T-cell (primary cell): ENCODE measurements at regions not wholly inside any gene's neighbourhood (a gene's known extent, or its start where the extent isn't known, plus 50 kb on each side); places are given as distances from the start of the nearest gene placed in this dataset.

ENCODE experiments used
- ATAC-seq, 4 experiments: fragments of 200-7000 bp in 3 of 4; fragments of 150-1000 bp in 1 of 4; cut with Tn5 transposase; replicated peaks in 1 of 4; 1 replicate in 3 of 4; 2 replicates in 1 of 4; pipeline ENCODE4 v1.10.0; 2021; ENCODE audit warnings: moderate library complexity in 3 of 4, mild to moderate bottlenecking in 2 of 4, moderate number of reproducible peaks in 1 of 4
- CTCF ChIA-PET, 2 donors: fragments of 300-600 bp; sonication (Branson Sonifier 250); formaldehyde crosslinking; loops; one replicate each; lab custom pipeline; 2022; ENCODE audit warnings: antibody characterized with exemption in 2 of 2; lab: Charles Lee
- POLR2A ChIA-PET, 2 donors: fragments of 300-600 bp; sonication (Branson Sonifier 250); formaldehyde crosslinking; loops; one replicate each; lab custom pipeline; 2022; ENCODE audit warnings: antibody characterized with exemption in 2 of 2; lab: Charles Lee
- DNase-seq, 35 experiments: peaks; one replicate each; pipeline versions ENCODE4 v3.0.0 to v3.0.0-alpha.2; 2013 to 2023
- H3K27ac ChIP-seq: one replicate; pipeline ENCODE4 v1.5.1; 2013; ENCODE audit warnings: low read length
- H3K27me3 ChIP-seq, 2 experiments: replicated peaks in 1 of 2; 1 replicate in 1 of 2; 2 replicates in 1 of 2; pipeline versions ENCODE4 v1.6.1 to v1.7.0; 2013; ENCODE audit warnings: low read length in 1 of 2, mixed read lengths in 1 of 2; ENCODE audit not compliant: control insufficient read depth in 2 of 2, insufficient read depth in 2 of 2; ENCODE audit errors: extremely low read depth in 1 of 2
- H3K36me3 ChIP-seq, 2 donors: 1 replicate in 1 of 2; 2 replicates in 1 of 2; pipeline versions ENCODE4 v1.6.1 to v1.7.0; 2013; ENCODE audit warnings: low read length in 1 of 2; ENCODE audit not compliant: control insufficient read depth in 2 of 2, insufficient read depth in 1 of 2; ENCODE audit errors: extremely low read depth in 1 of 2
- H3K4me1 ChIP-seq, 2 experiments: 1 replicate in 1 of 2; 2 replicates in 1 of 2; pipeline versions ENCODE4 v1.6.1 to v1.7.0; 2013; ENCODE audit warnings: low read length in 2 of 2, mixed read lengths in 1 of 2; ENCODE audit not compliant: insufficient read depth in 2 of 2, control insufficient read depth in 1 of 2; ENCODE audit errors: extremely low read depth in 1 of 2
- H3K4me3 ChIP-seq, 2 donors: 1 replicate in 1 of 2; 2 replicates in 1 of 2; pipeline versions ENCODE4 v1.5.1 to v1.7.0; 2013; ENCODE audit warnings: mild to moderate bottlenecking in 2 of 2, low read length in 1 of 2, moderate library complexity in 1 of 2; ENCODE audit not compliant: control insufficient read depth in 1 of 2; ENCODE audit errors: extremely low read depth in 1 of 2
- H3K9me3 ChIP-seq: 2 replicates; pipeline ENCODE4 v1.7.0; 2013
- H3K27ac Mint-ChIP-seq, 2 donors: one replicate each; pipeline ENCODE4 v1.8.0; 2020 to 2021; ENCODE audit warnings: mild to moderate bottlenecking in 2 of 2, mixed read lengths in 2 of 2
- H3K27me3 Mint-ChIP-seq, 2 donors: one replicate each; pipeline ENCODE4 v1.8.0; 2021 to 2022; ENCODE audit warnings: mixed read lengths in 2 of 2
- H3K36me3 Mint-ChIP-seq: one replicate; pipeline ENCODE4 v1.8.0; 2021; ENCODE audit warnings: mixed read lengths
- H3K4me1 Mint-ChIP-seq, 3 donors: one replicate each; pipeline ENCODE4 v1.8.0; 2020 to 2022; ENCODE audit warnings: mixed read lengths in 3 of 3, mild to moderate bottlenecking in 1 of 3
- H3K4me3 Mint-ChIP-seq, 3 donors: one replicate each; pipeline ENCODE4 v1.8.0; 2020 to 2022; ENCODE audit warnings: mild to moderate bottlenecking in 3 of 3, mixed read lengths in 3 of 3, moderate library complexity in 3 of 3
- H3K9me3 Mint-ChIP-seq, 3 donors: one replicate each; pipeline ENCODE4 v1.8.0; 2020 to 2022; ENCODE audit warnings: mixed read lengths in 3 of 3
- WGBS: methylation state at CpG from one replicate; pipeline ENCODE4 v1.1.5; 2013; ENCODE audit warnings: missing lambda C conversion rate; ENCODE audit not compliant: insufficient coverage; 5-methylcytosine and 5-hydroxymethylcytosine counted together

- no peaks in the 10 kb centered on the region for H3K36me3 ChIP-seq
- Mint-ChIP-seq H3K36me3 (no peaks in the 10 kb centered on the region), H3K9me3 (peaks cover 0 to 7% (median 0%) of the 10 kb centered on the region in 3 donors), H3K27ac (no peak overlapping the region), H3K27me3 (peaks cover 0 to 9% of the 10 kb centered on the region in 2 donors), H3K4me1 (no peaks in the 10 kb centered on the region), H3K4me3 (no peak overlapping the region)
- no peaks in the 10 kb centered on the region for H3K27me3 ChIP-seq
- no peaks in the 10 kb centered on the region for H3K9me3 ChIP-seq
- DNase-seq (no peak), ATAC-seq (no peak)
- no peak overlapping the region for H3K4me3 ChIP-seq
- no CpG with 5 or more reads among the region's 5 CpGs for WGBS
- no peak overlapping the region for H3K27ac ChIP-seq
- ChIA-PET CTCF (interaction anchor here in 1 of 2 donors (0.7 kb wide), 1 partner anchor 12 kb away, joined by 3 read pairs; no protein-coding TSS in a partner anchor), POLR2A (no interaction called here)
- no peaks in the 10 kb centered on the region for H3K4me1 ChIP-seq
Observed at GRCh38 chr16:74064120-74064735, 232.4 kb upstream of the PSMD7 start.

GRCh38 chr16:74053826-74054225 is 242.8 kb upstream of the PSMD7 start:
- CTCF ChIA-PET = no interaction called here
- Mint-ChIP-seq H3K4me1 (no peaks in the 10 kb centered on the region), H3K9me3 (peaks cover 7 to 20% (median 17%) of the 10 kb centered on the region in 3 donors), H3K27ac (no peak overlapping the region), H3K36me3 (no peaks in the 10 kb centered on the region), H3K4me3 (no peak overlapping the region), H3K27me3 (peaks cover 0 to 5% of the 10 kb centered on the region in 2 donors)
- peaks cover 0 to 3% of the 10 kb centered on the region in 2 experiments for H3K27me3 ChIP-seq
- no peak overlapping the region for H3K27ac ChIP-seq
- 22% methylated on average over 3 of the region's 4 CpGs for WGBS
- no peaks in the 10 kb centered on the region for H3K36me3 ChIP-seq
- H3K9me3 ChIP-seq = no peaks in the 10 kb centered on the region
- POLR2A ChIA-PET = no interaction called here
- DNase-seq (no peak), ATAC-seq (no peak)
- no peaks in the 10 kb centered on the region for H3K4me1 ChIP-seq
- H3K4me3 ChIP-seq = no peak overlapping the region

GRCh38 chr16:74053312-74053711 is 243.3 kb upstream of the PSMD7 start:
- ATAC-seq (no peak), DNase-seq (no peak)
- Mint-ChIP-seq H3K27me3 (peaks cover 0 to 5% of the 10 kb centered on the region in 2 donors), H3K27ac (no peak overlapping the region), H3K9me3 (peaks cover 3 to 15% (median 12%) of the 10 kb centered on the region in 3 donors), H3K4me3 (no peak overlapping the region), H3K36me3 (no peaks in the 10 kb centered on the region), H3K4me1 (no peaks in the 10 kb centered on the region)
- Histone ChIP-seq H3K27ac (no peak overlapping the region), H3K9me3 (no peaks in the 10 kb centered on the region), H3K27me3 (peaks cover 0 to 3% of the 10 kb centered on the region in 2 experiments), H3K4me3 (no peak overlapping the region), H3K36me3 (no peaks in the 10 kb centered on the region), H3K4me1 (no peaks in the 10 kb centered on the region)
- WGBS = no CpG with 5 or more reads among the region's 1 CpG
- POLR2A ChIA-PET = no interaction called here
- CTCF ChIA-PET = no interaction called here

- H3K27me3 Mint-ChIP-seq = peaks cover 0 to 5% of the 10 kb centered on the region in 2 donors
- DNase-seq (no peak), ATAC-seq (no peak)
- no CpG with 5 or more reads among the region's 1 CpG for WGBS
- ChIA-PET CTCF (no interaction called here), POLR2A (no interaction called here)
- no peaks in the 10 kb centered on the region for H3K4me1 Mint-ChIP-seq
- H3K9me3 Mint-ChIP-seq = peaks cover 3 to 15% (median 12%) of the 10 kb centered on the region in 3 donors
- no peak overlapping the region for H3K27ac ChIP-seq
- H3K4me3 Mint-ChIP-seq = no peak overlapping the region
- peaks cover 0 to 3% of the 10 kb centered on the region in 2 experiments for H3K27me3 ChIP-seq
- H3K4me1 ChIP-seq = no peaks in the 10 kb centered on the region
- no peak overlapping the region for H3K27ac Mint-ChIP-seq
- H3K4me3 ChIP-seq = no peak overlapping the region
- H3K9me3 ChIP-seq = no peaks in the 10 kb centered on the region
- H3K36me3 Mint-ChIP-seq = no peaks in the 10 kb centered on the region
- no peaks in the 10 kb centered on the region for H3K36me3 ChIP-seq
Observed at GRCh38 chr16:74052016-74052415, 244.6 kb upstream of the PSMD7 start.

- no peaks in the 10 kb centered on the region for H3K36me3 ChIP-seq
- no peaks in the 10 kb centered on the region for H3K9me3 ChIP-seq
- ChIA-PET POLR2A (no interaction called here), CTCF (no interaction called here)
- DNase-seq (no peak), ATAC-seq (no peak)
- no peak overlapping the region for H3K4me3 ChIP-seq
- H3K36me3 Mint-ChIP-seq = no peaks in the 10 kb centered on the region
- peaks cover 0 to 3% of the 10 kb centered on the region in 2 experiments for H3K27me3 ChIP-seq
- no peak overlapping the region for H3K4me3 Mint-ChIP-seq
- H3K27ac Mint-ChIP-seq = no peak overlapping the region
- H3K4me1 Mint-ChIP-seq = no peaks in the 10 kb centered on the region
- no peaks in the 10 kb centered on the region for H3K4me1 ChIP-seq
- H3K9me3 Mint-ChIP-seq = peaks cover 0 to 3% (median under 1%) of the 10 kb centered on the region in 3 donors
- H3K27ac ChIP-seq = no peak overlapping the region
- 63% methylated on average over 3 of the region's 4 CpGs for WGBS
- peaks cover 0 to 3% of the 10 kb centered on the region in 2 donors for H3K27me3 Mint-ChIP-seq
Observed at GRCh38 chr16:74049027-74049426, 247.6 kb upstream of the PSMD7 start.

- ATAC-seq (no peak), DNase-seq (no peak)
- Histone ChIP-seq H3K4me3 (no peak overlapping the region), H3K27me3 (no peaks in the 10 kb centered on the region), H3K36me3 (no peaks in the 10 kb centered on the region), H3K4me1 (no peaks in the 10 kb centered on the region), H3K27ac (no peak overlapping the region), H3K9me3 (no peaks in the 10 kb centered on the region)
- H3K27me3 Mint-ChIP-seq = peaks cover 0 to 3% of the 10 kb centered on the region in 2 donors
- ChIA-PET CTCF (no interaction called here), POLR2A (no interaction called here)
- 96% methylated on average over 4 of the region's 5 CpGs for WGBS
- no peaks in the 10 kb centered on the region for H3K4me1 Mint-ChIP-seq
- H3K36me3 Mint-ChIP-seq = no peaks in the 10 kb centered on the region
- peaks cover 0 to 3% (median 0%) of the 10 kb centered on the region in 3 donors for H3K9me3 Mint-ChIP-seq
- H3K4me3 Mint-ChIP-seq = no peak overlapping the region
- no peak overlapping the region for H3K27ac Mint-ChIP-seq
Observed at GRCh38 chr16:74046524-74046923, 250.1 kb upstream of the PSMD7 start.
